Tibial nerve (tissue), 4 donors: ENCODE measurements at regions not wholly inside any gene's neighbourhood (a gene's known extent, or its start where the extent isn't known, plus 50 kb on each side); places are given as distances from the start of the nearest gene placed in this dataset.

Experiments
- DNase-seq, 2 donors: peaks; one replicate each; pipeline ENCODE4 v3.0.0-alpha.2; 2019; ENCODE audit warnings: low spot score in 2 of 2
- H3K27ac ChIP-seq, 4 donors: fragments of 200-600 bp; sonication (generic) in 3 of 4; one replicate each; pipeline ENCODE4 v1.5.1; 2017 to 2019; ENCODE audit warnings: mild to moderate bottlenecking in 1 of 4
- H3K27me3 ChIP-seq, 2 donors: fragments of 200-600 bp; sonication (generic) in 1 of 2; one replicate each; pipeline versions ENCODE4 v1.5.1 to v1.6.0; 2017 to 2019
- H3K36me3 ChIP-seq, 3 donors: fragments of 200-600 bp; sonication (generic); one replicate each; pipeline ENCODE4 v1.5.1; 2018 to 2019
- H3K4me1 ChIP-seq, 4 donors: fragments of 200-600 bp; sonication (generic) in 3 of 4; one replicate each; pipeline ENCODE4 v1.5.1; 2017 to 2019
- H3K4me3 ChIP-seq, 4 donors: fragments of 200-600 bp; sonication (generic) in 3 of 4; one replicate each; pipeline ENCODE4 v1.5.1; 2017 to 2019; ENCODE audit warnings: mild to moderate bottlenecking in 1 of 4, moderate library complexity in 1 of 4
- H3K9me3 ChIP-seq, 4 donors: fragments of 200-600 bp; sonication (generic) in 3 of 4; one replicate each; pipeline ENCODE4 v1.5.1; 2017 to 2019
- CTCF ChIP-seq, 5 experiments: fragments of 200-600 bp in 3 of 5; fragments of 450-650 bp in 2 of 5; sonication (generic) in 3 of 5; IDR thresholded peaks; one replicate each; pipeline ENCODE4 v1.5.1; 2016 to 2019; ENCODE audit warnings: antibody characterized with exemption in 5 of 5, mild to moderate bottlenecking in 3 of 5, moderate library complexity in 2 of 5
- EP300 ChIP-seq, 2 donors: sonication (generic); formaldehyde crosslinking; IDR thresholded peaks; one replicate each; pipeline ENCODE4 v1.6.1; 2017; ENCODE audit warnings: antibody characterized with exemption in 2 of 2, mild to moderate bottlenecking in 1 of 2
- POLR2A ChIP-seq, 2 donors: fragments of 450-650 bp; IDR thresholded peaks; one replicate each; pipeline ENCODE4 v1.6.1; 2017; ENCODE audit warnings: antibody characterized with exemption in 2 of 2, mild to moderate bottlenecking in 2 of 2, moderate library complexity in 2 of 2
- WGBS, 2 donors: methylation state at CpG; one replicate each; pipeline ENCODE4 v1.1.5; 2018; 5-methylcytosine and 5-hydroxymethylcytosine counted together

- Histone ChIP-seq H3K4me1 (no peaks in the 10 kb centered on the region), H3K9me3 (peaks cover 0 to 3% (median 0%) of the 10 kb centered on the region in 4 donors), H3K36me3 (no peaks in the 10 kb centered on the region), H3K4me3 (no peak overlapping the region), H3K27ac (no peak overlapping the region), H3K27me3 (no peaks in the 10 kb centered on the region)
- 61 to 70% methylated on average over 3 of the region's 3 CpGs for WGBS, 2 donors
- no peak for DNase-seq
- no peak for TF ChIP-seq EP300 (IDR thresholded peaks at IDR 0.05)
- no peak for TF ChIP-seq POLR2A (IDR thresholded peaks at IDR 0.05)
- no peak for TF ChIP-seq CTCF (IDR thresholded peaks at IDR 0.05)
Observed at GRCh38 chr16:60510941-60511340, 1525.3 kb downstream of the CDH8 start.

GRCh38 chr16:60510208-60510607 is 1526.0 kb downstream of the CDH8 start:
- Histone ChIP-seq H3K36me3 (no peaks in the 10 kb centered on the region), H3K27me3 (no peaks in the 10 kb centered on the region), H3K4me1 (no peaks in the 10 kb centered on the region), H3K4me3 (no peak overlapping the region), H3K27ac (no peak overlapping the region), H3K9me3 (no peaks in the 10 kb centered on the region)
- WGBS, 2 donors: 62 to 74% methylated on average over 1 of the region's 1 CpG
- no peak for TF ChIP-seq EP300 (IDR thresholded peaks at IDR 0.05)
- no peak for TF ChIP-seq POLR2A (IDR thresholded peaks at IDR 0.05)
- no peak for TF ChIP-seq CTCF (IDR thresholded peaks at IDR 0.05)
- DNase-seq: no peak

GRCh38 chr16:60491273-60491672 is 1545.0 kb downstream of the CDH8 start:
- DNase-seq: no peak
- Histone ChIP-seq H3K4me1 (no peaks in the 10 kb centered on the region), H3K4me3 (no peak overlapping the region), H3K27ac (no peak overlapping the region), H3K9me3 (no peaks in the 10 kb centered on the region), H3K27me3 (no peaks in the 10 kb centered on the region), H3K36me3 (no peaks in the 10 kb centered on the region)
- TF ChIP-seq EP300 (IDR thresholded peaks at IDR 0.05): no peak
- no peak for TF ChIP-seq POLR2A (IDR thresholded peaks at IDR 0.05)
- no peak for TF ChIP-seq CTCF (IDR thresholded peaks at IDR 0.05)
- 74 to 89% methylated on average over 3 of the region's 3 CpGs for WGBS, 2 donors

GRCh38 chr16:60485872-60486489 is 1550.3 kb downstream of the CDH8 start:
- Histone ChIP-seq H3K27ac (no peak overlapping the region), H3K27me3 (no peaks in the 10 kb centered on the region), H3K9me3 (no peaks in the 10 kb centered on the region), H3K4me3 (no peak overlapping the region), H3K4me1 (no peaks in the 10 kb centered on the region), H3K36me3 (no peaks in the 10 kb centered on the region)
- DNase-seq: no peak
- WGBS, 2 donors: 72 to 85% methylated on average over 1 of the region's 1 CpG
- TF ChIP-seq CTCF (IDR thresholded peaks at IDR 0.05): no peak
- no peak for TF ChIP-seq EP300 (IDR thresholded peaks at IDR 0.05)
- no peak for TF ChIP-seq POLR2A (IDR thresholded peaks at IDR 0.05)

GRCh38 chr16:60484901-60485300 is 1551.3 kb downstream of the CDH8 start:
- H3K27ac ChIP-seq: no peak overlapping the region
- H3K9me3 ChIP-seq: no peaks in the 10 kb centered on the region
- no peak for TF ChIP-seq EP300 (IDR thresholded peaks at IDR 0.05)
- TF ChIP-seq CTCF (IDR thresholded peaks at IDR 0.05): no peak
- no peak for TF ChIP-seq POLR2A (IDR thresholded peaks at IDR 0.05)
- H3K36me3 ChIP-seq: no peaks in the 10 kb centered on the region
- H3K4me3 ChIP-seq: no peak overlapping the region
- no peak for DNase-seq
- H3K4me1 ChIP-seq: no peaks in the 10 kb centered on the region
- WGBS, 2 donors: 77 to 85% methylated on average over 2 of the region's 2 CpGs
- H3K27me3 ChIP-seq: no peaks in the 10 kb centered on the region
